Neural progenitor cell (in vitro differentiated cells): ENCODE measurements at regions not wholly inside any gene's neighbourhood (a gene's known extent, or its start where the extent isn't known, plus 50 kb on each side); places are given as distances from the start of the nearest gene placed in this dataset.

Experiments used
- DNase-seq: peaks from one replicate; pipeline ENCODE4 v3.0.0-alpha.2; 2016; ENCODE audit warnings: low spot score
- H2AFZ ChIP-seq: fragments of 200-600 bp; sonication (generic); replicated peaks from 2 replicates; pipeline ENCODE4 v1.6.1; 2016; ENCODE audit warnings: antibody characterized with exemption
- H3F3A ChIP-seq: fragments of 200-600 bp; sonication (generic); 2 replicates; pipeline ENCODE4 v1.6.1; 2016; ENCODE audit warnings: antibody characterized with exemption, low read depth
- H3K27ac ChIP-seq: fragments of 200-600 bp; sonication (generic); 2 replicates; pipeline ENCODE4 v1.5.1; 2016; ENCODE audit warnings: mild to moderate bottlenecking
- H3K27me3 ChIP-seq: fragments of 200-600 bp; sonication (generic); 2 replicates; pipeline ENCODE4 v1.6.1; 2016; ENCODE audit warnings: mild to moderate bottlenecking, moderate library complexity
- H3K36me3 ChIP-seq: fragments of 200-600 bp; sonication (generic); 2 replicates; pipeline ENCODE4 v1.5.1; 2016
- H3K4me1 ChIP-seq: fragments of 200-600 bp; sonication (generic); 2 replicates; pipeline ENCODE4 v1.6.1; 2016; ENCODE audit warnings: mixed run types
- H3K4me2 ChIP-seq: fragments of 200-600 bp; sonication (generic); 2 replicates; pipeline ENCODE4 v1.6.1; 2016
- H3K4me3 ChIP-seq: fragments of 200-600 bp; sonication (generic); 2 replicates; pipeline ENCODE4 v1.5.1; 2016
- H3K79me2 ChIP-seq: fragments of 200-600 bp; sonication (generic); 2 replicates; pipeline ENCODE4 v1.6.1; 2016; ENCODE audit warnings: low read depth
- H3K9ac ChIP-seq: fragments of 200-600 bp; sonication (generic); 2 replicates; pipeline ENCODE4 v1.6.1; 2016
- H3K9me3 ChIP-seq: fragments of 200-600 bp; sonication (generic); 2 replicates; pipeline ENCODE4 v1.5.1; 2016; ENCODE audit warnings: low read depth
- H4K20me1 ChIP-seq: fragments of 200-600 bp; sonication (generic); 2 replicates; pipeline ENCODE4 v1.6.1; 2016; ENCODE audit warnings: low read depth
- H3K27ac Mint-ChIP-seq: 3 replicates; pipeline ENCODE4 v1.8.0; 2021; ENCODE audit warnings: mixed read lengths
- H3K27me3 Mint-ChIP-seq: 2 replicates; pipeline ENCODE4 v1.8.0; 2022; ENCODE audit warnings: low read depth, mild to moderate bottlenecking, inconsistent platforms, moderate library complexity, mixed read lengths; ENCODE audit not compliant: insufficient read depth
- H3K36me3 Mint-ChIP-seq: 3 replicates; pipeline ENCODE4 v1.8.0; 2021; ENCODE audit warnings: mixed read lengths
- H3K4me1 Mint-ChIP-seq: 3 replicates; pipeline ENCODE4 v1.8.0; 2021; ENCODE audit warnings: mixed read lengths
- H3K4me3 Mint-ChIP-seq: 3 replicates; pipeline ENCODE4 v1.8.0; 2021; ENCODE audit warnings: mild to moderate bottlenecking, moderate library complexity, mixed read lengths
- H3K9me3 Mint-ChIP-seq: 3 replicates; pipeline ENCODE4 v1.8.0; 2020; ENCODE audit warnings: mixed read lengths
- CTCF ChIP-seq: fragments of 200-600 bp; sonication (generic); IDR thresholded peaks from 2 replicates; pipeline ENCODE4 v1.5.1; 2017; ENCODE audit warnings: antibody characterized with exemption, mild to moderate bottlenecking
- EZH2 ChIP-seq: fragments of 200-600 bp; sonication (generic); IDR thresholded peaks from 2 replicates; pipeline ENCODE4 v1.6.1; 2017; ENCODE audit warnings: antibody characterized with exemption, mild to moderate bottlenecking, moderate library complexity
- EZH2phosphoT487 ChIP-seq: fragments of 200-600 bp; sonication (generic); IDR thresholded peaks from 2 replicates; pipeline ENCODE4 v1.6.1; 2017; ENCODE audit warnings: antibody characterized with exemption

- Histone ChIP-seq H3F3A (no peaks in the 10 kb centered on the region), H2AFZ (no peak overlapping the region), H3K4me3 (no peak overlapping the region), H3K4me1 (no peaks in the 10 kb centered on the region), H3K9me3 (no peaks in the 10 kb centered on the region), H3K27me3 (no peaks in the 10 kb centered on the region), H4K20me1 (no peaks in the 10 kb centered on the region), H3K79me2 (no peaks in the 10 kb centered on the region), H3K27ac (no peak overlapping the region), H3K36me3 (no peaks in the 10 kb centered on the region), H3K9ac (no peak overlapping the region), H3K4me2 (no peak overlapping the region)
- H3K4me1 Mint-ChIP-seq, result no peaks in the 10 kb centered on the region
- H3K9me3 Mint-ChIP-seq, result peaks cover 2% of the 10 kb centered on the region
- H3K27ac Mint-ChIP-seq, result no peak overlapping the region
- H3K36me3 Mint-ChIP-seq, result no peaks in the 10 kb centered on the region
- DNase-seq, result no peak
- no peak overlapping the region for H3K4me3 Mint-ChIP-seq
- no peak for TF ChIP-seq EZH2phosphoT487
- TF ChIP-seq EZH2, result no peak
- no peak for TF ChIP-seq CTCF
- H3K27me3 Mint-ChIP-seq, result no peaks in the 10 kb centered on the region
Observed at GRCh38 chr1:163013826-163014600, 55.1 kb upstream of the RGS4 start.

- Histone ChIP-seq H3K4me1 (no peaks in the 10 kb centered on the region), H3K9me3 (no peaks in the 10 kb centered on the region), H4K20me1 (no peaks in the 10 kb centered on the region), H3K79me2 (no peaks in the 10 kb centered on the region), H3K9ac (no peak overlapping the region), H3K36me3 (no peaks in the 10 kb centered on the region), H3K27ac (no peak overlapping the region), H3K4me2 (no peak overlapping the region), H2AFZ (no peak overlapping the region), H3F3A (no peaks in the 10 kb centered on the region), H3K27me3 (no peaks in the 10 kb centered on the region), H3K4me3 (no peak overlapping the region)
- DNase-seq, result no peak
- H3K36me3 Mint-ChIP-seq, result no peaks in the 10 kb centered on the region
- no peaks in the 10 kb centered on the region for H3K9me3 Mint-ChIP-seq
- no peak overlapping the region for H3K4me3 Mint-ChIP-seq
- TF ChIP-seq CTCF, result no peak
- H3K4me1 Mint-ChIP-seq, result no peaks in the 10 kb centered on the region
- H3K27me3 Mint-ChIP-seq, result peaks cover 2% of the 10 kb centered on the region
- no peak overlapping the region for H3K27ac Mint-ChIP-seq
Observed at GRCh38 chr1:163006051-163006834, 62.9 kb upstream of the RGS4 start.

- H3K27ac Mint-ChIP-seq, result no peak overlapping the region
- no peaks in the 10 kb centered on the region for H3K79me2 ChIP-seq
- no peak overlapping the region for H3K9ac ChIP-seq
- H4K20me1 ChIP-seq, result no peaks in the 10 kb centered on the region
- H3K4me3 Mint-ChIP-seq, result no peak overlapping the region
- peaks cover 2% of the 10 kb centered on the region for H3K27me3 Mint-ChIP-seq
- H2AFZ ChIP-seq, result no peak overlapping the region
- H3K36me3 ChIP-seq, result no peaks in the 10 kb centered on the region
- no peak overlapping the region for H3K4me3 ChIP-seq
- no peak for TF ChIP-seq EZH2
- no peak for TF ChIP-seq CTCF
- TF ChIP-seq EZH2phosphoT487, result no peak
- H3K9me3 ChIP-seq, result no peaks in the 10 kb centered on the region
- H3K4me1 Mint-ChIP-seq, result no peaks in the 10 kb centered on the region
- no peak for DNase-seq
- no peaks in the 10 kb centered on the region for H3K9me3 Mint-ChIP-seq
- H3K4me1 ChIP-seq, result no peaks in the 10 kb centered on the region
- no peak overlapping the region for H3K27ac ChIP-seq
- no peak overlapping the region for H3K4me2 ChIP-seq
- H3K36me3 Mint-ChIP-seq, result no peaks in the 10 kb centered on the region
- H3F3A ChIP-seq, result no peaks in the 10 kb centered on the region
- H3K27me3 ChIP-seq, result no peaks in the 10 kb centered on the region
Observed at GRCh38 chr1:162997499-162998285, 71.5 kb upstream of the RGS4 start.
